ENCODE measurements at regions not wholly inside any gene's neighbourhood (a gene's known extent, or its start where the extent isn't known, plus 50 kb on each side); places are given as distances from the start of the nearest gene placed in this dataset.
"Not testable (repeated sequence)": the region's sequence is repeated elsewhere in the genome, so short reads cannot be mapped to it uniquely, and the experiment has no call there.

GRCh38 chr2:228513480-228513879, 332.0 kb upstream of the SPHKAP start:
- not testable (repeated sequence) for TF ChIP-seq CTCF, POLR2A, EP300 (IDR thresholded peaks at IDR 0.05)

All from stomach (tissue), 4 donors.